Stimulated activated CD8-positive, alpha-beta memory T cell treated with anti-CD3 and anti-CD28 coated beads, Interleukin-4, amount 100 ng/mL, for 24 hours (primary cell): ENCODE measurements at regions not wholly inside any gene's neighbourhood (a gene's known extent, or its start where the extent isn't known, plus 50 kb on each side); places are given as distances from the start of the nearest gene placed in this dataset.
"Not testable (repeated sequence)": the region's sequence is repeated elsewhere in the genome, so short reads cannot be mapped to it uniquely, and the experiment has no call there.

Experiments
- DNase-seq: peaks from one replicate; pipeline ENCODE4 v3.0.0-alpha.2; 2020; ENCODE audit warnings: low read depth

- no peak for DNase-seq
Observed at GRCh38 chr5:100479079-100479688, 56.0 kb upstream of the FAM174A start.

- DNase-seq, result no peak
Observed at GRCh38 chr5:100472091-100472490, 63.1 kb upstream of the FAM174A start.

GRCh38 chr5:100469767-100470166 lies 65.4 kb upstream of the FAM174A start:
- no peak for DNase-seq

GRCh38 chr5:100464418-100464817 lies 70.8 kb upstream of the FAM174A start:
- no peak for DNase-seq

GRCh38 chr5:100456615-100457014 lies 78.6 kb upstream of the FAM174A start:
- DNase-seq, result no peak

GRCh38 chr5:100452126-100452525 lies 83.0 kb upstream of the FAM174A start:
- DNase-seq, result no peak

GRCh38 chr5:100448111-100448528 lies 87.1 kb upstream of the FAM174A start:
- DNase-seq, result no peak

GRCh38 chr5:100446879-100447430 lies 88.2 kb upstream of the FAM174A start:
- DNase-seq, result no peak

GRCh38 chr5:100444961-100445360 lies 90.2 kb upstream of the FAM174A start:
- no peak for DNase-seq

GRCh38 chr5:100434815-100435214 lies 100.4 kb upstream of the FAM174A start:
- no peak for DNase-seq

- no peak for DNase-seq
Observed at GRCh38 chr5:100432741-100433140, 102.4 kb upstream of the FAM174A start.

- DNase-seq, result peak; percentile 3
Observed at GRCh38 chr5:100430268-100431195, 104.6 kb upstream of the FAM174A start.

GRCh38 chr5:100424787-100425186 lies 110.4 kb upstream of the FAM174A start:
- DNase-seq, result no peak

GRCh38 chr5:100424017-100424416 lies 111.2 kb upstream of the FAM174A start:
- no peak for DNase-seq

GRCh38 chr5:100423330-100423729 lies 111.8 kb upstream of the FAM174A start:
- DNase-seq, result no peak

GRCh38 chr5:100421360-100421759 lies 113.8 kb upstream of the FAM174A start:
- no peak for DNase-seq

GRCh38 chr5:100418231-100418630 lies 116.9 kb upstream of the FAM174A start:
- no peak for DNase-seq

- DNase-seq, result no peak
Observed at GRCh38 chr5:100409660-100410151, 125.5 kb upstream of the FAM174A start.

GRCh38 chr5:100407053-100407452 lies 128.1 kb upstream of the FAM174A start:
- DNase-seq, result no peak

- no peak for DNase-seq
Observed at GRCh38 chr5:100406640-100407039, 128.5 kb upstream of the FAM174A start.

GRCh38 chr5:100402071-100402470 lies 133.1 kb upstream of the FAM174A start:
- DNase-seq, result no peak

GRCh38 chr5:100401149-100401548 lies 134.0 kb upstream of the FAM174A start:
- no peak for DNase-seq

- DNase-seq, result not testable (repeated sequence)
Observed at GRCh38 chr5:100398815-100399214, 136.4 kb upstream of the FAM174A start.
